LoVo (cell line): ENCODE measurements at regions not wholly inside any gene's neighbourhood (a gene's known extent, or its start where the extent isn't known, plus 50 kb on each side); places are given as distances from the start of the nearest gene placed in this dataset.
"Not testable (repeated sequence)": the region's sequence is repeated elsewhere in the genome, so short reads cannot be mapped to it uniquely, and the experiment has no call there.

Source experiments
- DNase-seq: peaks from one replicate; pipeline ENCODE4 v3.0.0-alpha.2; 2016; ENCODE audit warnings: low spot score

DNA sequence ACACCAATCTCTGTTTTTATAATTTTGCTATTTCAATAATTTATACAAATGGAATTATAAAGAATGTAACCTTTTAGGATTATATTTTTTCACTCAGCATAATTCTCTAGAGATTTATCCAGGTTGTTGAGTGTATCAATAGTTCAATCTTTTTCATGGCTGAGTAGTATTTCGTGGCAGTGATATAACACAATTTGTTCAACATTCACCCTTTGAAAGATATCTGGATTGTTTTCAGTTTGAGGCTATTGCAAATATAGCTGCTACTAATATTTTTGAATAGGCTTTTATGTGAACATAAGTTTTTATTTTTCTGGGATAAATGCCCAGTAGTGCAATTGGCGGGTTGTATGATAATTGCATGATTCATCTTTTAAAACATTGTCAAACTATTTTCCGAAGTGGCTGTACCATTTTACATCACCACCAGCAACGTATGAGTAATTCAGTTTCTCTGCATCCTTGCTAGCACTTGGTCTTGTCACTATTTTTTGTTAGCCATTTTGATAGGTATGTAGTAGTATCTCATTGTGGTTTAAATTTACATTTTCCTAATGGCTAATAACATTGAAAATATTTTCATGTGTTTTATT is 55.6 kb upstream of the ABCD3 start:
- no peak for DNase-seq

DNA sequence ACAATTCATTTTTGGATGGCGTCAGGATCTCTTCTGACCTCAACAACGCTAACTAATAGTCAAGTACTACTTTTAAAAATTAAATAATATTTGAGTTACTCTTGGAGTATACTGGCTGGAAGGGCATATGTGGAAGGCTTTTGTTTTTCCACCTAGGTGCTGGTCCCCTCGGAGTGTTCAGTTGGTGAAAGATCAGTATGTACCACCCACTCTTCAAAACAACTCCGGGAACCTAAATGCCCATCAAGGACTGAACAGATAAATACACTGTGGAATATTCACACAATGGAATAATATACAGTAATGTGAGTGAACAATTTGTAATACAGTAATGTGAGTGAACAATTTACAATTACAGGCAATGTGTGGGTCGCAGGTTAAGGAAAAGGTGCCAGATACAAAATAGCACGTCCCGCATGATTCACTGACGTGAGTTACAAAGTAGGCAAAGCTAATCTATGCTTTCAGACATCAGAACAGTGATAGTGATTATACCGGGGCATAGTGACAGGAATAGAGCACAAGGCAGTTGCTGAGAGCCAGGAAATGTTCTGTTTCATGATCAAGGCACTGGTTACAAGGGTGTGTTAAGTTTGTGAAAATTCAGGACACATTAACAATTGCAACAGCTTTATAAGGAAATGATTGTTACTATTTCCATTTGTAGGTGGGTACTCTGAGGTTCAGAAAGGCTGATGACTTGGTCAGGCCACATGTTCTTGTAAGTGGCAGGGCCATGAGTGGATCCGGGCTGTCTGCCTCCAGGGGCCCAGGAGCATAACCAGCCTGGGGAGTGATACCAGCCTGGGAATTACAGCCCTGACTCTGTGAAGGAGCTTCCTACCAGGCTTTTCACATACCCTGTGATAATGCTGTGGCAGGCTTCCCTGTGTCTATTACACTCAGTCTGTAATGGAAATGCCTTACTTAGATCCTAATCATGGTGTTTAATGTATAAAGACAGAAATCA is 59.3 kb upstream of the ABCD3 start:
- DNase-seq: no peak

DNA sequence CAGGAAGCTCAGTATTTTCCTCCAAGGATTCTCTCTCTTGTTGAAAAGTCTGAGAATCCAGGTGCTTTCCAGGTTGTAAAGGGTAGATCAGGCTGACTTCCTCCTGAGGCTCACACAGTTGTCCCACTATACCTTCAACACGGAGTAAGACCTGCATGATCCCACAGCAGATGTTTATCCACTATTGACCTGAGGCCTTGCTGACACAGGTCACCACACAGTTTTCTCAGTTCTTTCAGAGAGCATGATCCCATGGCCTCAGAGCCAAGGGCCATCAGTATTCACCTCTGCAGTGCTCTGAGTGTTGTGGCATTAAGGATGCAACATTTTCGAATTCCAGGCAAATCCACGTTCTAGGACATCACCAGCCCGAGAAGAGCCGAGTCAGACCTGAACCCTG is 60.5 kb upstream of the ABCD3 start:
- DNase-seq: no peak

DNA sequence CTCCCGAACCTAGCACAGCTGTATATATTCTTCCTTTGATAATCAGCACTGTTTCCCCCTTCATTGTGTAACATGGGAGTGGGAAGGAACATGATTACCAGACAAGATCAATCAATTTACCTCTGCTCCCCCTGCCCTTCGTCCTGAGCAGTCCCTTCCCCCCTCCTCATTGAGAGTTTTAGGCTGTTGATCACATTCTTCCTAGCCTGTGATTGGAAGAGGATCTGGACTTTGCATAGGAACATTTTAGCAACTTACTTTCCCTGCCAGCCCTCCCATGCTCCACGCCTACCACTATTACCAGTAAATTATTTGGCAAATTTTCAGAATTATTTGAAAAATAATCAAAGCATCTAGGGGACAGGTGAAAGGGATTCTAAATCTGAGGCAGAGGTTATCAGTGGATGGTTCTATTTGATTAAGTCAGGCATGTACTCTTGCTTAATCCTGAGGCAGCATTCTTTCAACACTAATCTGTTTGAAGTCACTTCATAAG is 62.7 kb upstream of the ABCD3 start:
- DNase-seq: no peak

DNA sequence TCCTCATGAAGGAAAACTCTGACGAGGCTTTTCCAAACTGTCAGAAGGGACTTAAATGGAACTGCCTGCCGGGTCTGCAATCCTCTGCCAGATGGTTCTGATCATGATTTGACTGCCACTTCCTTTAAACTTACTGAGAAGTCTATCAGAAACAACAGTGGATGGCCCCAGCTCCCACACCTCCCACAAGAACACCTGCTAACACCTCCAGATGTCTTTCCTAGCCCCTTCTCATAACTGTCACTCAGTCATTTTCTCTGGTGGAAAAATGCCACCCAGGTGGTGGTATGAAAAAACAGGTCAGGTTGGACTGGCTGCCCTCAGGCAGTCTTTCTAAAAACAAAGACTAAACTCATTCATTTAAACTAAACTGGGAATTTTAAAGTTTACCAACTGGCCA is 66.7 kb upstream of the ABCD3 start:
- DNase-seq: no peak

DNA sequence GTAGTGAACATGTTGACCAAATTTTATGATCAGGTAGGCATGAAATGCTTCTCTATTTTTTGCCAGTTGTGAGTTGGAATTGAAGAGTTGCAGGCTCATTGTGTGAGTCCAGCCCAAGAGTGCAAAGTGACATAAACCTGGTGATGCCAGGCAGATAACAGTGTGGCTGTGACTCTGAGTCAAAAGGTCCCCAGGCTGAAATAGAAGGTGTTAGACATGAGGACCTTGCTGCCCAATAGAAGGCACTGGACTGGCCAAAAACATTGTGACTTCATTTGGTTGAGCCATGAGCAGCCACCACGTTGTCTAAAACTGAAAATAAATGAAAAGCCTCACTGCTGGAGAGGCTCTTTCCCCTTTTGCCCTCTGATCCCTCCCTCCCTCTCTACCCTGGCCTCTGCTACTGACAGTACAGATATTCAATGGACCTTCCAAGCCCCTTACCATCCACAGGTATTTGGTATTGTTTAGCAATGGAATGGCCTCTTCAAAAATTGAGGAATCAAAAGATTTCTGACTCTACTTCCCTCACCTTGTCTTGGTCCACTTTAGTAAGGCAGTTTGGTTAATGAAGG is 67.8 kb upstream of the ABCD3 start:
- DNase-seq: no peak

DNA sequence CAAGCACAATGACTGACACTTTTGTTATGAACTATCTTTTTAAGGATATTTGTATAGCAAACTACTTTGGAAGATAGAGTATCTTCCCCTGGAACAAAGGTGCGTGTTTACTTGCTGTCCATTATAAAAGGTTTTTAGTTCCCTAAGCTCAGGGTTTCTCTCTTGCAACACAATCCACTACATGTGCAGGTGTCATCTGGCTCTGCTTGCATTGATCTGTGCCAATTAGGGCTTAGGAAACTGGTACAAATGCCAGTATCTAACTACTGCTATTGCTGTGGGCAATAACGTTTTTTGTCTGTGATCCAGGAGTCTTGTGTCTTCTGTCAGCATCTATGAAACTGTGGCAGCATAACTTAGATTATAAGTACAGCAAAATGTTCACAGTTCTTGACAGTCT is 68.3 kb upstream of the ABCD3 start:
- DNase-seq: no peak

DNA sequence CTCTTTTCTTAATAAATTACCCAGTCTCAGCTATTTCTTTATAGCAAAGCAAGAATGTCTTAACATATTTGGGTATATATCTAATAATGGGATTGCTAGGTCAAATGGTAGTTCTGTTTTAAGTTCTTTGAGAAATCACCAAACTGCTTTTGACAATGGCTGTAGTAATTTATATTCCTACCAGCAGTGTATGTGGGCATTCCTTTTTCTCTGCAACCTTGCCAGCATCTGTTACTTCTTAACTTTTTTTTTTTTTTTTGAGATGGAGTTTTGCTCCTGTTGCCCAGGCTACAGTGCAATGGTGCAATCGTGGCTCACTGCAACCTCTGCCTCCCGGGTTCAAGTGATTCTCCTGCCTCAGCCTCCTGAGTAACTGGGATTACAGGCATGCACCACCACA is 69.8 kb upstream of the ABCD3 start:
- DNase-seq: not testable (repeated sequence)

DNA sequence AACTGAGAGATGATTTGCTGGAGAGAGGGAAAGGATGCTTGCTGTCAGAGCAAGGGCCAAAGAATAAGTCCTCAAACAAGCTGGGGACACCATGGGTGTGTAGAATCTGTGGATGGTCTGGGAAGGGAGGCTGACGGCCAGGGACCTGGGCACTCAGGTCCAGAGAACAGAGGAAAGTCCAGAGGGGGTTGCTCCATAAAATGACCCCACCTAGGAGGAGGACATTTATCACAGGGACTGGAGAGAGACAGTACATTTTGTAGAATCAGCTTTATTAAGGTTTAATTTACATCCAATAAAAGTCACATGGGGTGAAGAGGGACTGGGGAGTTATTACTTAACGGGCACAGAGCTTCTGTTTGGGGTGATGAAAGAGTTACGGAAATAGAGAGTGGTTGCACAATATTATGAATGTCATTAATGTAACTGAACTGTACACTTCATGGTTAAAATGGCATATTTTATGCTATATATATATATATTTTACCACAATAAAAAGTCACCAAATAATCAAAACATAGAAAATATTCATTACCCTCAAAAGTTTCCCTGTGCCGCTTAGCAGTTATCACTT is 73.0 kb upstream of the ABCD3 start:
- no peak for DNase-seq

DNA sequence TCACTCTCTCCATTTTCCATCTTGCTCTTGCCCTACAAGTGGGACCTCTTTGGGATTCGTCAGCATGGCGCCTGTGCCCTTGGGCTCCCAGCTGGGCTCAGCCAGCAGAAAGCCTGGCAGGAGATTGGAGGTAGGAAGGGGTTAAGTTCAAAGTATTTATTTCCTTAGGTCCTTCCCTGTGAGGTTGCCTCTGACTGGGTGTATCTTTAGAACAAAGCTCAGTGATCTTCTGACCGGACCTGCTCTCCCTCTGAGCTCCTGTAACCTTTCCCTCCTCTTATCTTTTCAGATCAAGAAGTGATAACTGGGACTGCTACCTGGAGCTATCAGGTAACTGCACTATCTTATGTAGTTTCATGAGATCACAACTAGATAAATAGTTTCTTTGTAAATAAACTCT is 75.8 kb upstream of the ABCD3 start:
- no peak for DNase-seq

DNA sequence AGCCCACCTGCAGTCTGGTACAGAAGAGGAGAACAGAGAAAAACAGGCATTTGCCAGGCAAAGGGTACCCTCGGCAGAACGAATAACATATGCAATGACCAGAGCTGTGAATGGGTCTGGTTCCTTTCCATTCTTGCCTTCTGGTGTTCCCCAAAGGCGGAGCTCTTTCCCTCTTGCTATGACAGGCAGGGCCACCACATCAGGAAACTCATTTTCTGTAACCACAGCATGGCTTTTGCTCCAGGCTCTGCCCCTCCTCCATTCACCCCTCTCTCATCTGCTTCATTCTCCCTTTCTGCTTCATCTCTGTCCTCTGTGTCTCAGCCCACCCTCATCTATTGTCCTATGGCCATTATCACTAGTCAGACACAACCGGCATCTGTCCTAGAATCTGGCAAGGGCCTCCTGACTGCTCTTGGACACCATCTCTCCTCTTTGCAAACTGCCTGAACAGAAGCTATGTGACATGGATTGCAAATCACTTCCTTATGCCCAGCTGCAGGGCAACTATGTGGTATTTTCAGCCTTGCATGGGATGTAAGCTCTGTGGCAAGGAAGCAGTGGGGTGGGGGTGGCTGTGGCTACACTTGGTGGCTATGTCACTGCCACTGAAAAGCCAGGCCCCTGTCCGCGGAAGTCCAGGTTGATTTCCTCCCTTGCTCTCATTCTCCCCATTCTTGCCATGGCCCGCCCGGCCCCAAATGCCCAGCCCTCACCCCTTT is 78.8 kb upstream of the ABCD3 start:
- no peak for DNase-seq

DNA sequence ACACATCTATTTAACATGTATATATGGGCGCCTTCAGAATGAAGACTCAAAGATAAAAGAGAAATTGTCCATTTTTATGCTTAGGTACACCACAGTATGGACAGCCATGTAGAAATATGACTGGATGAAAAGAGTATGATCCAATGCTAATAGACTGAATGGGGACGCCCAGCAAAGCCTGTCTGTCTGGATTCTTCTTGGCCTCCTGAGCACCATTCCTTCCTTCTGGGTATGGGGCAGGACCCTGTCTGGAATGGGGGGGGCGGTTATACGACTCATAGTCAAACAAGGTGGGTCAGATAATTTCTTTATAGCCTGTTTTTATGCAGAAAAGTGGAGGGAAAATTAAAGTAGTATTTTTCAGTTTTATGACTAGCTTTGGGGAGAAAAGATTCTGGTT is 81.2 kb upstream of the ABCD3 start:
- DNase-seq: no peak

DNA sequence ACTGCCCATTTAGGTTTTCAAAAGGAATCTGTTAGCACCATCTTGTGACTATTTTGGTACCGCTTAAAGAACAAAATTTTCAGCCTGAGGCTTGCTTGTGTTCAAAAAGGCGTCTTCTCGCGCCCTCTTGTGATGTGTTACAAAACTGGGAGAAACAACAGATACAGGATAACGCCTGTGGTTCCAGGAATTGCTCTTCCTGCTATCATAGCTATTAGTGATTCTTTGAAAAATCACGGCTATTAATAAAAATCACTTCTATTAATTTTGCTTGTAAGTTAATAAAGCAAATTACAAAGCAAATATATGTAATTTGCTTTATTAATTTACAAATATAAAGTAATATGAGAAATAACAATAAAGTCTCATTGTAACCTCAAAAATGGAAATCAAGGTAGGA is 82.2 kb upstream of the ABCD3 start:
- peak; percentile 89 for DNase-seq

DNA sequence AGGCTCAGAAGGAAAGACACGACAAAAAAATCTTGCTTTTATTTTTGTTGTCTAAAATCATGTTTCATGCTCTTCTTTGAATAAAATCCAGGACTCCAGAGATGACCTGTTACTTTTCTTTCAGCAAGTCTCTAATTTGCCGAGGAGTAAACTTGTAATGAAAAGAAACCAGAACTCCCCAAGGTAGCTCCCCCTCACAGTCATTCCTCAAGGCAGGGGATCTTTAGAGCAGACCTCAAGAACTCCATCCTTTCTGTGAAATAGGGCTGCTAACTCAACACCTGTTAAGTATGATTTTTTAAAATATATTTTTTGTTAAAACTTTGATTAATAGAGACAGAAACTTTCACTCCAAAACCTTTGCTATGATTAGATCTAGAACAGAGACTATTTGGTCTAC is 82.7 kb upstream of the ABCD3 start:
- DNase-seq: no peak

DNA sequence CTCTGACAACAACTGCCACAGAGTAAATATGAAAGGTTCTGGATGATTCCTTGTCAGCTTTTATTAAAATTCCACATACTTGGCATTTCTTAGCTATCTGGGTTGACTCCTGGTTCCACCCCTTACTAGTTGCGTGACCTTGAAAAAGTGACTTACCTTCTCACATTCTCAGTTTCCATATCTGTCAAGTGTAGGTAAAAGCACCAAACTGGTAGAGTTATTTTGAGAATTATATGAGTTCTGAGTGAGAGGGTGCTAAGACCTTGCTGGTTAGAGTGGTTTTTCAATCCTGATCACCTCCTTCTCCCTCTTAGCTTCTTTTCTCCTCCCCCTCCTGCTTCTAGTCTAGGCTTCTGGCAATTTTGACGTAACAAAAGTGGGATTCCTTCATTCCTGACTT is 83.4 kb upstream of the ABCD3 start:
- no peak for DNase-seq

DNA sequence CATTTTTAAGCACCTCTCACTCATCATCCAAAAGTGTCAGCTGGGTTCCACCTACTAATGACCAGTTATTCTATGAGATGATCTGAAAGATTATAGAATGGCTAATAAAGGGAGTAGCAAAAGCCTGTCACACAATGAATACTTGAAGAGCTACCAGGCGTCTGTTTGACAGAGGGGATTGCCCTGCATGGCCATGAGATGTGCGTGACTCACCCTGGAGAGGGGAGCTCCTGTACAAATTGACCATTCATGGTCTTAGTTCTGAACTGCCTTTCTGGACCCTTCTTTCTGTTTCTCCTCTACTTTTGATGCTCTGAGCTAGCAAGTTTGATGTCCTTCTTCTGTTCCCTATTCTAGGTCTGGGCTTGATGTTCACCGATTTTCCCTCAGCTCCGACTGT is 85.2 kb upstream of the ABCD3 start:
- no peak for DNase-seq

DNA sequence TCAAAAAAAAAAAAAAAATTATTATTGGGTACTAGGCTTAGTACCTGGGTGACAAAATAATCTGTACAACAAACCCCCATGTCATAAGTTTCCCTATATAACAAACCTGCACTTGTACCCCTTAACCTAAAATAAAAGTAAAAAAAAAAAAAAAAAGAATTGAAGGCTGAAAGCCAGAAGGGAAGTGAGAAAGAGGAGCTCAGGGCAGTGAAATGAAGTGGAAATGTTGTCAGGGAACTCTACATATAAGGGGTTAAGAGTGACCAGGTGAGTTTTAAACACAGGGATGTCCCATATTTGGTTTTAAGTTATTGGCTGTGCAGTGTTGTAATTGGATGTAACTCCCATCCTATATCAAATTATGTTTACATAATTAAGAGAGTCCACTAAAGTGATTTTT is 85.7 kb upstream of the ABCD3 start:
- no peak for DNase-seq

DNA sequence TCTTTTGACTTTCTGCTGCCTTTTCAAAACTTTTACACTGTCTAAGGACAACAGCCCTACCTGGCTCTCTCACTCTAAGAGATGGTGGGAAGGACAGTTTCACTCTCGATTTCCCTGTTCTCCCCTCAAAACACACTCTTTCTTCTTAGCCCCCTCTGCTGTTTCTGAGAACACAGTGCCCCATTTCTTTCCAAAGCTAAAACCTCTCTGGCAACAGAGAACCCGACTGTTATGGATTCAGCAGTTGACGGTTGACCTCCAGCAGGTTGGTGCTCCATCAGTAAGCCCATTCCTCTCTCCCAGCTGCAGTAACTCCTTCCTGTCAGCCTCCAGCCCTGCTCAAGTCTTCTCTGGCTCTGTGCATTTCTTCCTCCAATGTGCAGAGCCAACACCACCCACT is 88.2 kb upstream of the ABCD3 start:
- peak; percentile 48 for DNase-seq

DNA sequence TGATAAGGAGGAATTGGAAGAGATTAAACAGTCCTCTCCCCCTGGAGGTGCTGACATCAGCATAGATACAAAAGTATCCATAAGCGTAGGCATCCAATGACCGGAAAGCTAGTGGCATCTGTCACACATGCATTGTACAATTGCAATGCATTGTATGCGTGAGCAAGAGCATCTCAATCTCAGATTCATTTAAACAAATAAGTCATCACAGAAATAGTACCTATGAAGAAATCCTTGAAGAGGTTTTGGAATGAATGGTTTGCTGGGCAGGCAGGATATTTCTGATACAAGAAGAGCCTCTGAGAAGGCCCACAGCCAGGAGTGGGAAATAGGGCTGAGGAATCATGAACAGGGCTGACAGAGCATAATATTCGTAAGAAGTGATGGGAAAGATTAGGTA is 88.9 kb upstream of the ABCD3 start:
- no peak for DNase-seq

DNA sequence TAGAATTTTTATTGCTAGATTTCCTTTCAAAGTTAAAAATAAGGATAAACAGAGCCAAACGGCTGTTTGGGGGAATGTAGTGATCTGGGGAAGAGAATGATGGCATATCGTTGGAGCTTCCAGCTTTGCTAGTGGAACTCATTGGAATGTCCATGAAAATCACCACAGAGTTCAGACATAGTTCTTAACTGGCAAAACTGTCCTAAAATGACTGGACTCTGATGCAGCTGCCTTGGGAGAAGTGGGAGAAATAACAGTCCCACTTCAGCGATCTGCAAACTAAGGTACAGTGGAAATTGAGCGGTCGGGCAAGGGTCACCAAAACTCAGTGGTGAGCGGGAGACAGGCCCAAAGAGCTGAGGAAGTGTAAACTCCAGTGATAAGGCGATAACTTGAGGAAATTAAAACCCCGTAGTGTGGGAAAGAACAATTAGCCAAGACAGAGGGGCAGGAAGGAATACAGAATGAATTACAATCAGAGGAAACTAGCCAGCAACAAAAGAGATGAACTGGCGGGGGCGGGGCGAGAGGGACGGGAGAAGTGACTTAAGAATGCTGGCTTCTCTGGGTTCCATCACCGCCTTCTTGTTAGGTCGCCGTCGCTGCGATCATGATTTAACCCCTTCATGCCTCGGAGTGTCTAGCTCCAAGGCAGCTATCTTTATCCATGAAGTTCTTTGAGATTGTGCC is 89.8 kb upstream of the ARHGAP29 start:
- no peak for DNase-seq

DNA sequence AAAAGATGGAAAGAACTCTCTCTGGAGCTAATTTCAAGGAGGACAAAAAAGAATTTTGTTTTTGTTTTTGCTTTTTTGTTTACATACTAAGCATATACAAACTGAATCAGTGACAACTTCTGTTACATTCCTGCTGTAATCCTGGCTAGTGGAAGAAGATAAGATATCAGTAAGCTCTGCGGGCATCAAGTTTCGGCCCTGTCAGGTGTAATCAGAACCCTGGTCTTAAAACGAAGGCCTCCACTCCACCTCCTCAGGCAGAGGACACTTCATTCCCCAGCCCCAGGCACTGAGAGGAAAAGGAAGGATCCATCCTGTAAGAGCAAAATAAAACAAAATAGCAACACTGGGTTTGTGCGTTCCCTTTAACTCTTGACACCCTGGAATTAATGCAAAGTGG is 88.9 kb upstream of the ARHGAP29 start:
- DNase-seq: no peak
